ENCODE measurements at regions not wholly inside any gene's neighbourhood (a gene's known extent, or its start where the extent isn't known, plus 50 kb on each side); places are given as distances from the start of the nearest gene placed in this dataset.

GRCh38 chrX:124209792-124210576 is 122.5 kb upstream of the TEX13D start:
- TF ChIP-seq EP300 (IDR thresholded peaks at IDR 0.05; ENCODE audit: low read depth) (no peak), POLR2AphosphoS5 (IDR thresholded peaks at IDR 0.05) (no peak), POLR2A (IDR thresholded peaks at IDR 0.05) (no peak)
- TF ChIP-seq, protein P1, sequence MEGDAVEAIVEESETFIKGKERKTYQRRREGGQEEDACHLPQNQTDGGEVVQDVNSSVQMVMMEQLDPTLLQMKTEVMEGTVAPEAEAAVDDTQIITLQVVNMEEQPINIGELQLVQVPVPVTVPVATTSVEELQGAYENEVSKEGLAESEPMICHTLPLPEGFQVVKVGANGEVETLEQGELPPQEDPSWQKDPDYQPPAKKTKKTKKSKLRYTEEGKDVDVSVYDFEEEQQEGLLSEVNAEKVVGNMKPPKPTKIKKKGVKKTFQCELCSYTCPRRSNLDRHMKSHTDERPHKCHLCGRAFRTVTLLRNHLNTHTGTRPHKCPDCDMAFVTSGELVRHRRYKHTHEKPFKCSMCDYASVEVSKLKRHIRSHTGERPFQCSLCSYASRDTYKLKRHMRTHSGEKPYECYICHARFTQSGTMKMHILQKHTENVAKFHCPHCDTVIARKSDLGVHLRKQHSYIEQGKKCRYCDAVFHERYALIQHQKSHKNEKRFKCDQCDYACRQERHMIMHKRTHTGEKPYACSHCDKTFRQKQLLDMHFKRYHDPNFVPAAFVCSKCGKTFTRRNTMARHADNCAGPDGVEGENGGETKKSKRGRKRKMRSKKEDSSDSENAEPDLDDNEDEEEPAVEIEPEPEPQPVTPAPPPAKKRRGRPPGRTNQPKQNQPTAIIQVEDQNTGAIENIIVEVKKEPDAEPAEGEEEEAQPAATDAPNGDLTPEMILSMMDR (IDR thresholded peaks at IDR 0.05) = no peak
